A673 (cell line): ENCODE measurements at regions not wholly inside any gene's neighbourhood (a gene's known extent, or its start where the extent isn't known, plus 50 kb on each side); places are given as distances from the start of the nearest gene placed in this dataset.

ENCODE experiments used
- CTCF ChIP-seq: fragments of 300-800, 200-600 bp; sonication (generic); conservative IDR thresholded peaks from 2 replicates; pipeline ENCODE4 v1.5.1; 2017; ENCODE audit warnings: low read depth, mild to moderate bottlenecking, antibody characterized with exemption, low read length, moderate library complexity, mixed read lengths
- EZH2 ChIP-seq: fragments of 200-600 bp; sonication (generic); IDR thresholded peaks from 2 replicates; pipeline ENCODE4 v1.6.1; 2017; ENCODE audit warnings: borderline replicate concordance, low read depth, mild to moderate bottlenecking, mixed read lengths, antibody characterized with exemption, low read length; ENCODE audit not compliant: poor library complexity, severe bottlenecking

- TF ChIP-seq CTCF (no peak), EZH2 (no peak)
Measured at GRCh38 chr10:20535897-20536881, 360.9 kb downstream of the NEBL start.
